ENCODE measurements at regions not wholly inside any gene's neighbourhood (a gene's known extent, or its start where the extent isn't known, plus 50 kb on each side); places are given as distances from the start of the nearest gene placed in this dataset.

DNA sequence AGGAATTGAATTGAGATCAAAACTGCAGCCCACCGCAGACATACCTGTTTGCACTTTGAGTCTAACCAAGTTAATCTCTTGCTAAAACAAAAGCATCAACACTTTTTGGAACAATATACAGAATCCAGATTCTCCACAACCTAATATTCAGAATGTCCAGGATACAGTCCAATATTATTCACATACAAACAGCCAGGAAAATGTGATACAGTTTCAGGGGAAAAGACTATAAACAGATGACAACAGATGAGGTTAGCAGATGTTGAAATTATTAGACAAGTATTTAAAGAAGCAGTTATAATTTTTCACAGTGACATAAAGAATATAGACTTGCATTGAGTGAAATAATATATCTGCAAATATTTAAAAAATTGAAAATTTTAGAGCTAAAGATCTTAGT is 678.1 kb upstream of the CXADR start:
- no peak for DNase-seq (ENCODE audit: low read depth)

DNA sequence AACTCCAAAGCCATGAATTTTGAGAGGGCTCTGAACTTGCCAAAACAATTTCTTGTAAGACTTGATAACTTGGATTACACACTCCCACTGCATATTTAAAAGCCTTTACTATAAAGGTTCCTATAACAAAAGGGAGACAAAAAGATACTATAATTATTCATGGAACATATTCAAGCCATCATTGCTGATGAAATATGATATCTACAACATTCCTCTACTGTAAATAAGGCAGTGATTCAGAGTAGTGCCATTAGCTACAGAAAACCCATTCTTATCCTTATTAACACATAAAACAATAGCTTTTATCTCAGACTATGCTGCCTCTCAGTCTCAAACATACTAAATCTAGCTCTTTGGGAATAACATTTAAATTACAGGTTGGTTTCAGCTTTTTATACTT is 675.5 kb upstream of the CXADR start:
- DNase-seq (ENCODE audit: low read depth): no peak

GRCh38 chr21:16837721-16838120 is 675.1 kb upstream of the CXADR start:
- DNase-seq (ENCODE audit: low read depth): no peak

DNA sequence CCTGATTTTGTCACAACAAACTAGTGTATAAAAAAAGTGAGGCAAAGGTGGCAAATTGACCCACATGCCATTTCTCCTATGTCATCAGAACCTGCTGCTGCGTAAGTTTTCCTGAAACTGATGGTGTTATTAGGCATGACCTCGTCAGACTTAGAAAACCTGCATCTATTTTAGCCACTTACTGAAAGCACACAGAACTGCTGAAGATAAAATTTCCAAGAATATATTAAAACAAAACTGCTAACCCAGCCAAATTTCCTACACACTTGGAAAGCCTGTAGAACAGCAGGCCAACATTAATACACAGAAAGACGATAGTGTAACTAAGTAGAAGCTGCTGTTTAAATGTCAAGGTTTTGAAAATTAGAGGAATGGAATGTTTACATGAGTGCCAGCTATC is 674.5 kb upstream of the CXADR start:
- DNase-seq (ENCODE audit: low read depth): no peak

DNA sequence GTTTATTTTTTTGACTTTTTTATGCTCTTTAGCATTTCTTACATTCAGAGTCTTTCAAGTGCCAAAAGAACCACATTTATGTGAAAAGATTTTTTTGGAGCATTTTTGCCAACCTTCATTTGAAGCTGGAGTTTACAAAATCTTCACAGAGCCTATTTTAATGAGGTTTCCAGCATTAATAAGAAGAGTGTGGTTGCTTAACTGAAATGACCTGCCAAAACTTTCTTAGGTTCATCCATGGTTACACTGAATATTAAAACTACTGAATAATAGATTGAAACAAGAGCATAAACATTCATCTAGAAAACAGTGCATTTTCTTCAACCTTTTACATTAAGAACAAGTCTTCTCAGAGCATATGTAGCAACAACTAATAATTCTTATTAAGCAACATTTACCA is 672.3 kb upstream of the CXADR start:
- DNase-seq (ENCODE audit: low read depth): no peak

DNA sequence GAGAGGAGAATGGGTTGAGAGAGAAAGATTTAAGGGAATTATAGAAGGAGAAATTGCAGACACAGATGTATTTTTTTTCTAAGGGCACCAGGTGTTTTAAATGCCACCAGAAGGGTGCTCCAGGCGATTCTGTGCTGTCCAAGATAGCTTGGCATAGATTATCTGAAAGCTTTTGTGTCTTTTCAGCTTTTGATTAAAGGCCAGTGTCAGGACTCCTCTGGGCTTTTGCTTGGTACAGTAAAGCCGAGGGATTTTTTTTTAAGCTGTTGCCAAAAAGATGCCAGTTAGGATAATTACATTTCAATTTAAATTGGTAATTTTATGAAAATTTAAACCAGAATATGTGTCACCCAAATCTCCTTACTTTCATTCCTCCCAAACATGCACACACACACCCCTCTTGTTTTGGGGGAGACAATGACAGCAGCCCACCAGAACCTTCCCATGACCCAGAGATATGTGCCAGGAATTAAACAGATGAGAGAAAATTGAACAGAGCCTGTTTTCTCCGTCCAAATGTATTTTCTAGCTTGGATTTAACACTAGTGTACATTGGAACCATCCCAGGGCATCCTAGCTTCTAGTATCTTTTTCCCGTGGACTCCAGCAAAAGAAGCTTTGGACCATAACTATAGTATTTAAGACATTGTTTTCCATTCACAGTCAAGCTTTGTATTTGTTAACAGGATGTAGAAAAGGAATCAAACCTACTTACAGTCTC is 670.7 kb upstream of the CXADR start:
- no peak for DNase-seq (ENCODE audit: low read depth)

GRCh38 chr21:16842696-16843035 is 670.2 kb upstream of the CXADR start:
- DNase-seq (ENCODE audit: low read depth): no peak

DNA sequence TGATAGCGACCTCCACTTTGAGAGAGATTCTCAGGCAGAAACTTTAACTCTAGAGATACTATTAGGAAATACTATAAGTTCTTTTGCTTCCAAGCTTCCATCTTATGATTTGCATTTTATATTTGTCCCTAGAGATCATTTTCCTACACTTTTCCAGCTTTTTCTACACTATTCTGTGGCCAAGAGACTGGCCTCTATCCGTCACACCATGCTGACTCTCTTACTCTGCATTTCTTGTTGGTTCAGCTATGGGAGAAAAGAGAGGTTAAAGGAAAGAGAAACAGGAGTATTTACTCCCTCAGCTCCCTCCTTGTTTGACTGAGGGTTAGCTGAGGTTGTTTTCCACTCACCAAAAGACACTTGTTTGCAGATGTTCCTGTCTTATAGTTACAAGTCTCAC is 665.6 kb upstream of the CXADR start:
- no peak for DNase-seq (ENCODE audit: low read depth)

GRCh38 chr21:16851054-16851453 is 661.8 kb upstream of the CXADR start:
- DNase-seq (ENCODE audit: low read depth): no peak

- DNase-seq (ENCODE audit: low read depth): no peak
Observed at GRCh38 chr21:16855164-16855667, 657.6 kb upstream of the CXADR start.

DNA sequence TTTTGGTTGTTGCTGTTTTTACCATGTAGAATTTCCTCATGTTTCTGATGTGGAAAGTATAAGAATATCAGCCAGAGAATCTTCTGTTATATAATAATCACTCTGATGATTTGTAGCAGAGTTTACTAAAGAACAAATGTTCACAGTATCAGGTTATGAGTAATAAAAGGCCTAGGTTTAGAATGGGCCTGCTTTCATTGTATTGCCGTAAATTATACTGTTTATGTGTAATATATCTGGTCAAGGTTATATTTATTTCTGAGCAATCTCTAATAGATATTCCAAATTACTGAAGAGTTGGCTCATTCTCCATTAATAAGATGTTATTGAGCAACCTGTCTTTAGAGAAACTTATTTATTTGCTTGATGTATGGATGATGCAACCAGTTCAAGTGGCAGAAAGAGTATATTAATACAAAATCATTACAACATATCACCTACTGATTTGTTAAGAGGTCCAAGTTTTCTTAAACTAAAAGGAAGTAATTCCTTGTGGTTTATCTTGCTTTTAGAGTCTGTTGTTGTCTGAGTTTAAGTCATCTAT is 649.4 kb upstream of the CXADR start:
- DNase-seq (ENCODE audit: low read depth): no peak

GRCh38 chr21:16863908-16864307 is 648.9 kb upstream of the CXADR start:
- DNase-seq (ENCODE audit: low read depth): no peak

DNA sequence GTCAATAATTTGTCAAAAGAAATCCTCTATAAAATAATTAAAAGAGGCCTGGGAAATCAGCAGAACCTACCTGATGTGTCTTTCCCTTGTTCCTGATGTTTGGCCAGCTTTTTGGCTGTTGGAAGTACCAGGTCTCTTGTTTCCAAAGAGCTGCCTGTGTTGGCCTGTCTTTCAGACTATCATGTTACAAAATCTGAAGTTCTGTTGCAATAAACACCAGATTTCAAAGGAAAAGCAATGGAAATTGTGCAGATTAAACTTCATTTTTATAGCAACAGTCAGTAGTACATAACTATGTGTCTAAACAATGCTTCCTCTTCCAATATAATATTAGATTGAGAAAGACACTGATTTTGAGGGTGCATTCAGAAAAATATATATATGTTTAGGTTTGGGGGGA is 647.2 kb upstream of the CXADR start:
- DNase-seq (ENCODE audit: low read depth): no peak

DNA sequence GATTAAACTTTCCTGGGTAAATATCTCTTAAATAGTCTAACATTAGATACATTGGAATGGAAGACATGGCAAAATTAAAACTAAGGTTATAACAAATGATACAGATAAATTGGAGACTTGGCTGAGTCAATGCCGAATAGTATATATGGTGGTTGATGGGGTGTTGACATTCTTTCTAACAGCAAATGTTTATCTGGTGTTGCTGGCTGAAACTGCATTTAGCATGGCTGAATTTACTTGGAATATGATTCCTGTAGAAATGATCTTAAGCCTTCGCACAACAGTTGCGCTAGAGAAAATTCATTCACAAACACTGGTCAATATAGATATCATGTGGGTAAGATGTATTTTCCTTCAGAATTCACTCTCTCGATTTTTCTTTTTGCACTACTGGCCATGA is 646.0 kb upstream of the CXADR start:
- no peak for DNase-seq (ENCODE audit: low read depth)

DNA sequence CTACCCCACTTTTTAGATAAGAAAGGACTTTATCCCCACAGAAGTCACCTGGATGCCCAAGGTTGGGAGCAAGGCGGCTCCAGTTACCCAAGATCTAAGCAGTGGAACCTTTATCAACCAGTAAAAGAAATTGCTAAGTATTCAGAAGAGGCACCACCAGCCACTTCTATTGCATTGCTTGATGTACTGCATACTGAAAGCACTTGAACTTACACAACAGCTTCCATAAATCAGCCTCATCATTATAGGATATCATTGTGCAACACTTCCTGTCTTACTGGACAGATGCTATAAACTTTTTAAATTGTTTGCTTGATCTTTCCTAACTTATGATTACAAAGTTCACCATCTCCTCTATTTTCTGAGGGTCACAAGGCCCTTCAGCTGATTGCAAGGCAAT is 642.7 kb upstream of the CXADR start:
- DNase-seq (ENCODE audit: low read depth): no peak

DNA sequence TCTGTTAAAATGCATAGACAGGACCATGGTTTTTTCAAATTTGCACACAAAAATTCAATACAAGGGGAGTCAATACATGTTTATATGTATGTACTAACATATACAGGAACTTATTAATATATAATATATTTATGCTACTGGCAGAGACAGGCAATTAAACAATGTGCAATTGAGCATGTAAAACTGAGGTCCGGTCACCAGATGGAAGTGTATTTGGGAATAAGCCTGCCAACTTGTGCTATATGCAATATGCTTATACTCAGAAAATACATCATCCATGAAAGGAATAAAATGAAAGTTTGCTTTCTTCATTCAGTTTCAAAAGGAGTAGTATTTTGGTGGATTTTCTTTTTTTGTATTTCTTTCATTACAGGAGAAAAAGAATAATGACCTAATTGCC is 640.2 kb upstream of the CXADR start:
- no peak for DNase-seq (ENCODE audit: low read depth)

GRCh38 chr21:16873176-16873575 is 639.7 kb upstream of the CXADR start:
- no peak for DNase-seq (ENCODE audit: low read depth)

DNA sequence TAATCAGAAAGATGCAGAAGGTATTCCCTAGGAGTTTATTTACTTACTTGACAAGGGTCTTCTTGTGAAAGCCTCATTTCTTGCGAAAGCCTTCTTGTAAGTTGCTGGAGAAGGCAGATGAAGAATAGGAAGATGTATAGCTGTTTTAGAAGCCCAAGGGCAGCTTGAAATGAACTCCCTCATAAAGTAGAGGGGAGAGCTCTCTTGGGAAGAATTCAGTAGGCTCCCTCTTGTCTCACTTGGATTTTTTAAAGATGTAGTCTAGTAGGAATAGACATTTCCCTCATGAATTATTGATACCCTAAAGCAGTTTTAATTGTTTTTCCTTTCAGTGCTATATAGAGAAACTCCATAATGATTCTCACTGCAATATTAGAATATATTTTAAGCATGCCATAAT is 639.2 kb upstream of the CXADR start:
- DNase-seq (ENCODE audit: low read depth): no peak

DNA sequence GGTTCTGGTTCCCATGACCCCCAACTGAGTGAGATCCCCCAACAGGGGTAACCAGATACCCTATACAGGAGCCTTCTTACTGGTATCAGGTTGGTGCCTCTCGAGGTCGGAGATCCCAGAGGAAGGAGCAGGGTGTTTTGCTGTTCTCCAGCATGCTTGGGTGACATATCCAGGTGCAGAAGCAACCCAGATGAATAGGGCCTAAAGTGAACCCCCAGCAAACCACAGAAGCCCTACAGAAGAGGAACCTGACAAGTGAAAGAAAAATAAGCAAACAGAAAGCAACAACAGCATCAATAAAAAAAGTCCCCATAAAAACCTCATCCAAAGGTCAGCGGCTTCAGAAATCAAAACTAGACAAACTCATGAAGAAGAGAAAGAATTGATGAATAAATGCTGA is 633.4 kb upstream of the CXADR start:
- no peak for DNase-seq (ENCODE audit: low read depth)

- DNase-seq (ENCODE audit: low read depth): no peak
Observed at GRCh38 chr21:16891821-16892220, 621.0 kb upstream of the CXADR start.

- DNase-seq (ENCODE audit: low read depth): no peak
Observed at GRCh38 chr21:16900685-16901084, 612.2 kb upstream of the CXADR start.

DNA sequence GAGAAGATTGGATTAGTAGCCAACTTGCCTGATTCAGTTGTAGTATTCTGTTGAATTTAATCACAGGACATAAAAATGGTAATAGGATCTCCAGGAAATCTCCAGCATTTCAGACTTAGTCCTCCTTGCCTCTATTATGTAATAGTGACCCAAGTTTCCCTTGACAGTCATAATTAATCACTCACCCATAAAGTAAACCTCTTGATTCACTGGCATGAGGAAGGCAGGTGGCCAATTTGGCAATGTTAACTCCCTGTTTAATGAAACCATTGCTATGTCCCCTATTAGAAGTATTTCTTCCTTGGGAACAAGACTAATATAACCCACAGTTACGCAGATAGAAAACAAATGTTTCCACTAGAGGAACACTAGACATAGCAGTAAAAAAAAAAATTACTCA is 604.8 kb upstream of the CXADR start:
- no peak for DNase-seq (ENCODE audit: low read depth)

GRCh38 chr21:16910435-16911165 is 602.2 kb upstream of the CXADR start:
- no peak for DNase-seq (ENCODE audit: low read depth)

GRCh38 chr21:16911166-16911607 is 601.7 kb upstream of the CXADR start:
- no peak for DNase-seq (ENCODE audit: low read depth)

Data from CMK (cell line).